ENCODE measurements at regions not wholly inside any gene's neighbourhood (a gene's known extent, or its start where the extent isn't known, plus 50 kb on each side); places are given as distances from the start of the nearest gene placed in this dataset.
"Not testable (repeated sequence)": the region's sequence is repeated elsewhere in the genome, so short reads cannot be mapped to it uniquely, and the experiment has no call there.

DNA sequence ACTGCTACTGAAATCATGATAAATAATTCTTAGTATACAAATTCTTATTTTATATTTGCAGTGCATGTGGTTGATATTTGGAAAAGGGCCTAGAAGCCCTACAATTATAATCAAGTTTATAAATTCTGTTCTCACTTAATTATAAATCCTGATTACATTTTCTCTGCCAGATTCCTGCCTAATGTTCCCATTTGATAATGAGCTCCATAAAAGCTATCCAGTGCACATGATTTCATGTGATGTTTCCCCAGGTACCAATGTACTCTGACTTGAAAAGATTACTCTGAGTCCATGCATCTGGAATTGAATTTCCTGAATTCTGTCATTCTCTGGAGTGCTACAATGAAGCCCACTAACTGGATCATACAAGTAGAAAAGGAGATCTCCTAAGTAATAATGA is 292.2 kb downstream of the FRK start:
- Mint-ChIP-seq H3K27me3 (no peaks in the 10 kb centered on the region), H3K27ac (no peak overlapping the region), H3K9me3 (peaks cover 0 to 4% (median 0%) of the 10 kb centered on the region in 3 donors), H3K36me3 (no peaks in the 10 kb centered on the region), H3K4me1 (no peaks in the 10 kb centered on the region), H3K4me3 (no peak overlapping the region)

DNA sequence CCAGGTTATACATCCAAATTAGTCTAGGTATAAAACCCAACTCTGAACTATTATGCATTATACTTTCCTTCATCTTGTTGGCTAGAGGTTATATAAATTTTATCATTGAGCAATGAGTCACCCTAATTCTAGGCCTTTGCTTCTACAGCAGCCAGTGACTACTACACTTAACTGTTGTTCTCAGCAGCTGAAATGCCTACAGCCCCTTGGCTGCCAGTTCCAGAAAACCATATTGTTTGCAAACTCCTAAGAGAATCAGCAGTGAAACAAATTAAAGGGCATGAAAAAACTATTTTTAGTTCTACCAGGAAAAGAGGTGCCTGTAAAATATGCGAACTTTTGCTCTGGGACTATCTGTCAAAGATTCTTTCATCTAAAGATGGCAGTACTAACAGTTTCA is 292.8 kb downstream of the FRK start:
- Mint-ChIP-seq H3K9me3 (peaks cover 0 to 4% (median 0%) of the 10 kb centered on the region in 3 donors), H3K27ac (no peak overlapping the region), H3K36me3 (no peaks in the 10 kb centered on the region), H3K27me3 (no peaks in the 10 kb centered on the region), H3K4me1 (no peaks in the 10 kb centered on the region), H3K4me3 (no peak overlapping the region)

DNA sequence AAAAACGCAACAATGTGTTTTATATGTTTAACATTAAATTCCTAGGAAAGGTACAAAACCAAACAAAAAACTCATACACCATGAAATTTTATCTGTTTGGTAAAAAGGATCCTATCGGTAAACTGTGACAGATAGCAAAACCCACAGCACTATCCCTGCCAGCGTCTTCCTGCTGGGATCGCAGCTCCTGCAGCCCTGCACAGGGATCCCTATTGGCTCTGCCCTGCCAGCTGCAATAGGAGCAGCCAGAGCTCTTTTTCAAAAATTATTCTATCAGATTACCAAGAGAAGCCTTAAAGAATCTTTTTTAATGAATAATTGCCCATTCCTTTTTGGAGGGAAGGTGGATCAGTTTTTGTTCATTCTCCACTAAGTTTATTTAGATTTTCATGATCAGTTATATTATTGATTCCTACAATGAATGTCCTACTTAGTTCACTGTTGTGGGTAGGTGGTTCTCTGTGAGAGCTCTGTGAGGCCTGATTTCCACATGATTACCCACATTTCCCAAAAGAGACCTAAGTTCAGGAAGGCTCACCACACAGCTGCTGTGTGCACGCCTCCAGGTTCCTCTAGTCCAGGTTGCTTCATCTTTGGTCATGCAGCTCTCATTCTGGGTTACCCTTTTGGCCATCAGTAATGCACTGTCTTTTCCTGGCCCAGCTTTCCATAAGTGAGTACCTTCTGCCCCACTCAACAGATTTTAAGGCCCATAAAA is 293.8 kb downstream of the FRK start:
- no peaks in the 10 kb centered on the region for H3K4me1 Mint-ChIP-seq
- H3K27me3 Mint-ChIP-seq, result no peaks in the 10 kb centered on the region
- H3K4me3 Mint-ChIP-seq, result no peak overlapping the region
- H3K27ac Mint-ChIP-seq, result no peak overlapping the region
- H3K36me3 Mint-ChIP-seq, result no peaks in the 10 kb centered on the region
- H3K9me3 Mint-ChIP-seq, result peaks cover 0 to 3% (median 0%) of the 10 kb centered on the region in 3 donors

DNA sequence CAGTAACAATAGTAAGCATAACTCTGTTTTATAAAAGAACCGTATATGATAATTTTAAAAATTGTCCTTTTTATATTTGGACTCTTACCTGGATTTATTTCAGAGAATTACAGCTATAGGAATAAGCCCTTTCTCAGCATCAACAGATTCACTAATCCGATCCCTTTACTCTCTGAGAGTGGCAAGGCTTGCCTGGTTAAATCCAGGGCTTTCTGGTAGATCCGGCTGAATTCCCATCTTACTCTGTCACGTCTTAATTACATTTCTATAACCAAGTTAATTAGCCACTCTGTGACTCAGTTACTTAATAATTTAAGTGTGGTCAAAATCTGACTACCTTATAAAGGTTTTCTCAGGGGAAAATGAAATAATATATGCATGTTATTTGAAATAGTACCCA is 294.7 kb downstream of the FRK start:
- Mint-ChIP-seq H3K27ac (no peak overlapping the region), H3K4me1 (no peaks in the 10 kb centered on the region), H3K27me3 (no peaks in the 10 kb centered on the region), H3K36me3 (no peaks in the 10 kb centered on the region), H3K4me3 (no peak overlapping the region), H3K9me3 (peaks cover 0 to 1% (median 0%) of the 10 kb centered on the region in 3 donors)

DNA sequence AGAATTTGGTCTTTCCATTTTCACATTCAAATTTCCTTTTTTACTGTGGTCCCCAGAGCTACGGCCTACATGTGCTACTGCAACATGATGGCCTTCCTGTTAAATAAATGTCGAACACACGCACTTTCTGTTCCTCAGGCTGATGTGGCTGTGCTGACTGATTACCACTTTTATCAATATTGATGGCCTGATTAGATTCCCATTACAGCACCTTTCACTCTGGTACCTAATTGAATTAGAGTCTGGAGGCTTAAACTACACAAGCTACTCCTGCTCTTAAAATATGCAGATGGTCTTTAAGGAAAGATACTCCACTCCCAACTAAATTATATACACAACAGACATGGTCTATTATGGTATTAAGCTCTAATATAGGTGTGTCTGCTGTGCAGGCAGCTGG is 301.6 kb downstream of the FRK start:
- no peak overlapping the region for H3K4me3 Mint-ChIP-seq
- H3K4me1 Mint-ChIP-seq, result no peaks in the 10 kb centered on the region
- H3K9me3 Mint-ChIP-seq, result peaks cover 1 to 5% (median 3%) of the 10 kb centered on the region in 3 donors
- no peaks in the 10 kb centered on the region for H3K27me3 Mint-ChIP-seq
- H3K36me3 Mint-ChIP-seq, result no peaks in the 10 kb centered on the region
- no peak overlapping the region for H3K27ac Mint-ChIP-seq

DNA sequence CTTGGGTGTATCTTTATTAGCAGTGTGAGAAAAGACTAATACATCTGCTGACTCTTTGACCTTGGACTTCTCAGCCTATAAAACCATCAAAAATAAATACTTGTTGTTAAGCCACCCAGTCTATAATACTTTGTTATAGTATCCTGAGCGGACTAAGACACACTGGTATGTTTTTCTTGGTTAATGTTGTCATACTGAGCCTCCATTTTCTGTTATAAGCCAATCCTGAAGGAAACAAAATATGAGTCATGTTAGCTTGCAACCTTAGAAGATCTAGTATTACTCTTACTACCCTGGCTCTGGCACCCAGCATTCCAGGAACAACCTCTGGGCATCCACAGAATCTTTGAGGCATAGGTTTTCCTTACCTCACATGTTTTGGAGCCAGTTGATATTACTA is 307.2 kb downstream of the FRK start:
- Mint-ChIP-seq H3K4me1 (no peaks in the 10 kb centered on the region), H3K27ac (no peak overlapping the region), H3K36me3 (no peaks in the 10 kb centered on the region)

DNA sequence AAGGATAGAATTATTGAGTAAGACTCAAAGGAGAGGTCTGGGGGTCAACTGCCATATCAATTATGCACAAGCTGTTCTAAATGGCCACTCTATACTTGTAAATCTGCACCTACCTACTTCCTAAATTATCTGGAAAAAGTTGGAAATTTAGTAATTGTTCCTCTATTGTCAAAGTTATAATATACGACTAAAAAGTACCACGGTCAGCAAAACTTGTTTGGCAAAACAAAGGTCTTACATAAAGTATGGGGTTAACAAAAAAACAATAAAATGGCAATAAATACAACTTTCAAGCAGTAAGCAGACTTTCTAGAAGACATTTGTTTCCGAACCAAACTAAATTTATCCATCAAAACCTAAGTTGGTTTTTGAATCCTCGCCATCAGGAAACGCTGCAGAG is 309.7 kb downstream of the FRK start:
- Mint-ChIP-seq H3K36me3 (no peaks in the 10 kb centered on the region), H3K4me1 (no peaks in the 10 kb centered on the region), H3K4me3 (no peak overlapping the region), H3K27me3 (no peaks in the 10 kb centered on the region), H3K27ac (no peak overlapping the region), H3K9me3 (peaks cover 0 to 8% (median 0%) of the 10 kb centered on the region in 3 donors)

More for the DNA sequence above, 307.2 kb downstream of the FRK start:
- H3K9me3 Mint-ChIP-seq, result peaks cover 1 to 8% (median 5%) of the 10 kb centered on the region in 3 donors
- no peaks in the 10 kb centered on the region for H3K27me3 Mint-ChIP-seq
- no peak overlapping the region for H3K4me3 Mint-ChIP-seq

DNA sequence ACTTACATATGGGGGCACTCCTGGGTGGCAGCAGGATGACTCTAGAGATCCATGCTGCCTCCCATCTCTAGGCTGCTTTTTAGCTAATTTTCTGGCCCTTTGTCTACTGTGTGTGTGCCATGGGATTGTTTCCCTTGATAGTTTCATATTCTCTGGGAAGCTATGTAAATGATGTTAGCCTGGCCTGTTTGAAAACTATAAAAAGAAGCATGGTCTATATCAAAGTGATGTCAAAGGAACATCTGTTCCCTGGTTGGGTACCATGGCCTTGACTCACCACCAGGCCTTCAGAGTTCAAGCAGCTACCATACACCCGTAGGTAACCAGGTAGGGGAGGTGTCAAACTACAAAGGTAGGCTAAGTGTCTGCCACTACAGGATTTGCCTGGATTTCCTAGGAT is 310.4 kb downstream of the FRK start:
- no peak overlapping the region for H3K4me3 Mint-ChIP-seq
- H3K36me3 Mint-ChIP-seq, result no peaks in the 10 kb centered on the region
- H3K27me3 Mint-ChIP-seq, result no peaks in the 10 kb centered on the region
- H3K4me1 Mint-ChIP-seq, result no peaks in the 10 kb centered on the region
- peaks cover 0 to 5% (median 0%) of the 10 kb centered on the region in 3 donors for H3K9me3 Mint-ChIP-seq
- no peak overlapping the region for H3K27ac Mint-ChIP-seq

DNA sequence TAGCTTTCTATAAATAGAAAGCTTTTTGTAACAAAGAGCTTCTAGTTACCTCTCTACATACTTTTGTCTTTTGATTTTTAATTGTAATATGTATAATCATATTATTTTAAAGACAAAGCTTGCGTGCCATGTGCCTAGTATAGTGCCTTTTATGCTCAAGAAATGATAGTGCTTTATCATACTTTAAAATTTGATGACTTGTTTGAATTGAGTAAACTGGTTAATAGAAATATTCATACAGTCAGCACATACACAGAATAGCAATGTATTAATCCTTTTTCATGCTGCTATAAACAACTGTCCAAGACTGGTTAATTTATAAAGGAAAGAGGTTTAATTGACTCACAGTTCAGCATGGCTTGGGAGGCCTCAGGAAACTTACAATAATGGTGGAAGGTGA is 313.0 kb downstream of the FRK start:
- H3K4me3 Mint-ChIP-seq, result peak overlapping the region in 1 of 4 donors; percentile 18
- no peaks in the 10 kb centered on the region for H3K36me3 Mint-ChIP-seq
- peaks cover 0 to 4% (median 3%) of the 10 kb centered on the region in 3 donors for H3K9me3 Mint-ChIP-seq
- H3K27ac Mint-ChIP-seq, result no peak overlapping the region
- no peaks in the 10 kb centered on the region for H3K4me1 Mint-ChIP-seq
- H3K27me3 Mint-ChIP-seq, result no peaks in the 10 kb centered on the region

DNA sequence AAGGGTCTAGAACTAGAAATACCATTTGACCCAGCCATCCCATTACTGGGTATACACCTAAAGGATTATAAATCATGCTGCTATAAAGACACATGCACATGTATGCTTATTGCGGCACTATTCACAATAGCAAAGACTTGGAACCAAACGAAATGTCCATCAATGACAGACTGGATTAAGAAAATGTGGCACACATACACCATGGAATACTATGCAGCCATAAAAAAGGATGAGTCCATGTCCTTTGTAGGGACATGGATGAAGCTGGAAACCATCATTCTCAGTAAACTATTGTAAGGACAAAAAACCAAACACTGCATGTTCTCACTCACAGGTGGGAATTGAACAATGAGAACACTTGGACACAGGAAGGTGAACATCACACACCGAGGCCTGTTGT is 314.1 kb downstream of the FRK start:
- H3K27me3 Mint-ChIP-seq, H3K36me3 Mint-ChIP-seq, H3K27ac Mint-ChIP-seq, H3K4me1 Mint-ChIP-seq, H3K4me3 Mint-ChIP-seq, H3K9me3 Mint-ChIP-seq: not testable (repeated sequence)

DNA sequence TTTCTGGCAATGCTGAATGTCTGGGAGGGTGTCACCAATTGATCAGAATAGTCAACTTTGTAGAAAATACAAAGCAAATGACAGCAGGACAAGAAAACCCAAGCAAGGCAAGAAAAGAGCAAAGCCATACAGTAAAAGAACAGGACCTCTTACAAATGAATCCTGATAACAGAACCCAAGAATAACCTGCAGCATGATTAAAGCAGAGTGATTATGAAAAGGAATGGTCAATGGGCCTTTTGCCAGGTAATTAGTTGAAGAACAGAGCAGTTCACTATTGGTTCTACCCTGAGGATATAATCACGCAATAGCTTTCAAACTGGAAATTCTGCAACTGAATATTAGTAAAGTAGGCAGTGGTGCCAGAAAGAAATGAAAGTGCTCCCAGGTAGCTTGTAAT is 319.8 kb downstream of the FRK start:
- Mint-ChIP-seq H3K9me3 (peaks cover 2 to 10% (median 5%) of the 10 kb centered on the region in 3 donors), H3K36me3 (no peaks in the 10 kb centered on the region), H3K4me1 (no peaks in the 10 kb centered on the region), H3K4me3 (peak overlapping the region in 1 of 4 donors; percentile 54), H3K27me3 (no peaks in the 10 kb centered on the region), H3K27ac (no peak overlapping the region)

DNA sequence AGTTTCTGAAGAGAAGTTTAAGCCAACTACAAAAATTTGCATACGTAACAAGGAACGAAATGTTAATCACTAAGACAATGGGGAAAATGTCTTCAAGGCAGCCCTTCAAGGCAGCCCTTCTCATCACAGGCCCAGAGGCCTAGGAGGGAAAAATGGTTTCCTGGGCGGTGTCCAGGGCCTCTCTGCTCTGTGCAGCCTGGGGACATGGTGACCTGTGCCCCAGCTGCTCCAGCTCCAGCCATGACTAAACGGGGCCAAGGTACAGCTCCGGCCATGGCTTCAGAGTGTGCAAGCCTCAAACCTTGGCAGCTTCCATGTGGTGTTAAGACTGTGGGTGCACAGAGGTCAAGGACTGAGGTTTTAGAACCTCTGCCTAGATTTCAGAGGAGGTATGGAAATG is 325.1 kb downstream of the FRK start:
- Mint-ChIP-seq H3K4me1 (no peaks in the 10 kb centered on the region), H3K27me3 (no peaks in the 10 kb centered on the region), H3K9me3 (peaks cover 0 to 4% (median 3%) of the 10 kb centered on the region in 3 donors), H3K36me3 (no peaks in the 10 kb centered on the region), H3K4me3 (no peak overlapping the region), H3K27ac (no peak overlapping the region)

DNA sequence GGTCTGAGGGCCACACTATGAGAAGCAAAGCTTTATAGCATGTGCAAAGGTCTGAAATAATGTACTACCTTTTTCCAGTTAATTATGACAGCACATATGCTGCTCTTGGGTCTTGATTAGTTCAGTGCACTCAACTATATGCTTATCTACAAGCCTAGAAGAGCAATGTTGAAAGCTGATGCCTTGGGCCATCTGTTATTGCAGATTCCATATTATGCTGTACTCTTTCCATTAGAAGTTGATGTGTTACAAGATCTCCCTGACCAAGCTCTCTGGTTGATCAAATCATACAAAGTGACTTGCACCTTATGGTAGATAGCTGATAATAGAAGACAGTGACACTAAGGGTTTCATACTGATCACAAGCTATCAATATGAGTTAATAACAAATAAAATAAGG is 327.3 kb downstream of the FRK start:
- H3K27me3 Mint-ChIP-seq, result no peaks in the 10 kb centered on the region
- no peak overlapping the region for H3K27ac Mint-ChIP-seq
- no peak overlapping the region for H3K4me3 Mint-ChIP-seq
- H3K9me3 Mint-ChIP-seq, result peaks cover 0 to 5% (median 3%) of the 10 kb centered on the region in 3 donors
- H3K36me3 Mint-ChIP-seq, result no peaks in the 10 kb centered on the region
- no peaks in the 10 kb centered on the region for H3K4me1 Mint-ChIP-seq

DNA sequence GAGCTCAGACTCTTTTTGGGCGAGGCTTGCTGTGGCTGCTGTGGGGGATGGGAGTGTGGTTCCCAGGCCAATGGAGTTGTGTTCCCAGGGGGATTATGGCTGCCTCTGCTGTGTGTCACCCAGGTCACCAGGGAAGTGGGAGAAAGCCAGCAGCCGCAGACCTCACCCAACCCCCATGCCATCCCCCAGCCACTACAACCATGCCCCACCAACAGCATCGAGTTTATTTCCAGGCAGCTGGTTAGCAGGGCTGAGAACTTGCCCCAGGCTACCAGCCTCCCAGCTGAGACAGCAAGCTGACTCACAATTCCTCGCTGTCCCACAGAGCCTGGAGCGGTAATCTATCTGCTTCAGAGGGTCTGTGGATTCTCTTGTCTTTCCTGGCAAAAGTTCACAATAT is 331.7 kb downstream of the FRK start:
- no peak overlapping the region for H3K4me3 Mint-ChIP-seq
- no peak overlapping the region for H3K27ac Mint-ChIP-seq

DNA sequence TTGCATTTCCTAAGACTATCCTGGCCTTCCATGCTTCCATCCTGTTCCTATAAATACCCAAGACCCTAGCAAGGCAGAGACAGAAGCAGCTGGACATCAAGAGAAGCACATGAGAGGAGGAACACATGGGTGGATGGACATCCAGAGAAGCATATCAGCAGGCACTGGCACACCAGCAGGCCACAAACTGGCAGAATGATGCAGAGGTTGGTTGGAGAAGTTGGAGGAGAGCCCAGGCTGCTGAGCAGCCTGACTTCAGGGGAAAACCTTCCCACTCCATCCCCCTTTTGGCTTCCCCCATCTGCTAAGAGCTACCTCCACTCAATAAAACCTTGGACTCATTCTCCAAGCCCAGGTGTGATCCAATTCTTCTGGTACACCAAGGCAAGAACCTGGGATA is 332.5 kb downstream of the FRK start:
- no peak overlapping the region for H3K27ac Mint-ChIP-seq
- H3K4me3 Mint-ChIP-seq, result no peak overlapping the region
- peaks cover 0 to 4% (median 2%) of the 10 kb centered on the region in 3 donors for H3K9me3 Mint-ChIP-seq
- no peaks in the 10 kb centered on the region for H3K4me1 Mint-ChIP-seq
- peaks cover 2% of the 10 kb centered on the region for H3K36me3 Mint-ChIP-seq
- no peaks in the 10 kb centered on the region for H3K27me3 Mint-ChIP-seq

More for the DNA sequence above, 331.7 kb downstream of the FRK start:
- Mint-ChIP-seq H3K9me3 (peaks cover 0 to 2% (median 1%) of the 10 kb centered on the region in 3 donors), H3K36me3 (peaks cover 2% of the 10 kb centered on the region), H3K4me1 (no peaks in the 10 kb centered on the region), H3K27me3 (no peaks in the 10 kb centered on the region)

DNA sequence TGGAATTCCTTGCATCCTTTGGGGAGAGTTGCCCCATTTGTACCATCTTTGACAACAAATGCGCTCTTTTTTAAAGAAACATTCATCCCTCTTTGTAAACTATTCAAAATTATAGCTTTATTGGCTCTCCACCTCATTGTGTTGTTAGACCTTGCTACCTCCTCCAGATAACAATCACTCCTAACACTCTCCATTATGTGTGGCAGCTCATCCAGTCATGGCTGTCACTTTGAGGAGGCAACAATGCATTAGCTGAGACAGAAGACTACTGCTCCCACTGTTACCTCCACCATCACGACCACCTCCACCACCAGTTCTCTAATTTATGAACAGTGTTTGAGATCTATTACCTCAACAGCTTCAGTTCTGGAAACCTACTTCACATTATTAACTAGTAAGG is 339.1 kb downstream of the FRK start:
- H3K27ac Mint-ChIP-seq, result no peak overlapping the region
- H3K9me3 Mint-ChIP-seq, result peaks cover 0 to 7% (median 2%) of the 10 kb centered on the region in 3 donors
- no peaks in the 10 kb centered on the region for H3K4me1 Mint-ChIP-seq
- no peaks in the 10 kb centered on the region for H3K27me3 Mint-ChIP-seq
- H3K36me3 Mint-ChIP-seq, result no peaks in the 10 kb centered on the region
- no peak overlapping the region for H3K4me3 Mint-ChIP-seq

All from IgD-negative memory B cell (primary cell).